Activated T-helper 2 cell treated with anti-CD3 and anti-CD28 coated beads, Interferon-gamma antibody, Interleukin-2, Interleukin-4, amounts not matched to agents 10 μg/mL and 5 μg/mL and 100 μg/mL, durations not matched to agents 14 hours and 24 hours and 36 hours (primary cell): ENCODE measurements at regions not wholly inside any gene's neighbourhood (a gene's known extent, or its start where the extent isn't known, plus 50 kb on each side); places are given as distances from the start of the nearest gene placed in this dataset.

Experiments used
- DNase-seq: peaks from one replicate; pipeline ENCODE4 v3.0.0; 2021; ENCODE audit warnings: low spot score
- H3K27ac Mint-ChIP-seq: one replicate; pipeline ENCODE4 v1.8.0; 2021; ENCODE audit warnings: mixed read lengths
- H3K27me3 Mint-ChIP-seq: one replicate; pipeline ENCODE4 v1.8.0; 2021; ENCODE audit warnings: low read depth, mixed read lengths
- H3K36me3 Mint-ChIP-seq: one replicate; pipeline ENCODE4 v1.8.0; 2021; ENCODE audit warnings: low read depth, mixed read lengths
- H3K4me1 Mint-ChIP-seq: one replicate; pipeline ENCODE4 v1.8.0; 2021; ENCODE audit warnings: low read depth, mixed read lengths
- H3K4me3 Mint-ChIP-seq: one replicate; pipeline ENCODE4 v1.8.0; 2021; ENCODE audit warnings: low read depth, mild to moderate bottlenecking, moderate library complexity, mixed read lengths
- H3K9me3 Mint-ChIP-seq: one replicate; pipeline ENCODE4 v1.8.0; 2021; ENCODE audit warnings: mixed read lengths
- intact Hi-C: fragments of 100-400 bp; cut with micrococcal nuclease; formaldehyde crosslinking; loops from one replicate; pipeline ENCODE4 v1.15.1; 2023

DNA sequence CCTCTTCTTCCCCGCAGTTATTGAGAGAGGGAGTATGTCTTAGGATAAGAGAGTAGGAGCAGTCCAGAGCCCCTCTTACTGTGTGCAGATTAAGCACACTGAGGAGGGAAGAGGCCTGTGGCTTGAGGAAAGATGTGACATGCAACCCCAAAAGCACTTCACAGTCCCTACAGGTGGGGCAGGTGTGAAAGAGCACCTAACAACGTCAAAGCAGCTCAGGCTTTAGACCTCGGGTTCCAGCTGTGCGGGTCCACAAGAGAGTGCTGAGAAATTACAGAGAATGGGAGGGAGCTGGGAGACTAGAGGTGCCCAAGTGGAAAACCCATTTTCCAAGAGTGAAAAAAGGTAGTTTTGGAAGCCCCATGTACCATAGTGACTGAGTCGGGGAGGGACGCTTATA, 127.6 kb downstream of the SLC25A47 start:
- H3K36me3 Mint-ChIP-seq: no peaks in the 10 kb centered on the region
- DNase-seq: no peak
- H3K9me3 Mint-ChIP-seq: no peaks in the 10 kb centered on the region
- peaks cover 9% of the 10 kb centered on the region for H3K4me1 Mint-ChIP-seq
- no peak overlapping the region for H3K27ac Mint-ChIP-seq
- peaks cover 3% of the 10 kb centered on the region for H3K27me3 Mint-ChIP-seq
- H3K4me3 Mint-ChIP-seq: no peak overlapping the region
- intact Hi-C loops: no loop called here

DNA sequence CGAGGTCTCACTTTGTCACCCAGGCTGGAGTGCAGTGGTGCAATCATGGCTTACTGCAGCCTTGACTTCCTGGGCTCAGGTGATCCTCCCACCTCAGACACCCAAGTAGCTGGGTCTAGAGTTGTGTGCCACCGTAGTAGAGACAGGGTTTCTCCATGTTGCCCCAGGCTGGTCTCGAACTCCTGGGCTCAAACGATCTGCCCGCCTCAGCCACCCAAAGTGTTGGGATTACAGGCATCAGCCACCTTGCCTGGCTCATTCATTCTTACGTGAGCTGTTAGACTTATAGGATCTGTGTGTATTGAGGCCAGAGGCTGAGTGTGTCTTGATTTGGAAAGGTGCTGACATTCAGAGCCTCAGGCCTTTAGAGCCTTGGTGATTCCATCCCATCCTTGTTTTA, 128.1 kb downstream of the SLC25A47 start:
- H3K27me3 Mint-ChIP-seq: peaks cover 4% of the 10 kb centered on the region
- DNase-seq: no peak
- H3K36me3 Mint-ChIP-seq: no peaks in the 10 kb centered on the region
- H3K4me1 Mint-ChIP-seq: peaks cover 9% of the 10 kb centered on the region
- no peak overlapping the region for H3K4me3 Mint-ChIP-seq
- no peaks in the 10 kb centered on the region for H3K9me3 Mint-ChIP-seq
- H3K27ac Mint-ChIP-seq: no peak overlapping the region
- intact Hi-C loops: no loop called here

DNA sequence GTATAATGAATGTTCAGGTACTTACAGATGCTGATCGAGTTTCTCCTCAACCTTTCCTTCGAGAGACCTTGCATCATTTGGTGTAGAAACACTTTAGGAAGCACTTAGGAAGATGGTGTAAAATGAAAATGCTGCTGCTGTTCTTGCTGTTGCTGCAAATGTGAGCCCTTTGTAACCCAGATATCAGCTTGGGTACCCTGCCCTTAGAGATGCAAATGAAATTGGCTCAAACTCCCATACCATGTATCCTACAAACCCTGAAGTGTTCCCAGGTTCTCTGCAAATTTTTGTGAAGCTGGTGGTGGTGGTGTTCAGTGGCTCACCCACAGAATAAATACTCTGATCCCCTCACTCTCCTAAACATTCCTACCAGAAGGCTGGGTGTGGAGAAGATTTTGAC, 130.8 kb downstream of the SLC25A47 start:
- H3K4me3 Mint-ChIP-seq: no peak overlapping the region
- peaks cover 11% of the 10 kb centered on the region for H3K27me3 Mint-ChIP-seq
- H3K36me3 Mint-ChIP-seq: no peaks in the 10 kb centered on the region
- intact Hi-C loops: no loop called here
- DNase-seq: no peak
- H3K4me1 Mint-ChIP-seq: no peaks in the 10 kb centered on the region
- H3K9me3 Mint-ChIP-seq: no peaks in the 10 kb centered on the region
- H3K27ac Mint-ChIP-seq: no peak overlapping the region

DNA sequence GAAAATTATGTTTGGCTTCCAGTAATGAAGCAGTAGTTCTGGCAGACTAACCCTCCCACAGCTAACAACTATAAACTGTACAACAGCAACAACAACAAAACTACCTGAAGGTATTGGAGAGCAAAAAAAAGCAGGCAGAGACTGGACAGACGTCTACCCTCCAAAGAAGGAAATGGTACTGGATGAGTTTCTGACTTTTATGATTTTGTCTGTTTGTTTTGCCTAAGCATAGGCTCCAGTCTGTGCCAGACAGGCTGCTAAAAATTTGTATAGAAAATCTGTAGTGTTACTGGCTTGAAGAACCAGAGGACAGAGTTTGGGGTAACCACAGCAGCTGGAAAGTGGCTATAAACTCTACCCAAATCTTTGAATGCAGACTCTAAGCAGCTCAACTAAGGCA, 131.3 kb downstream of the SLC25A47 start:
- Mint-ChIP-seq H3K9me3 (no peaks in the 10 kb centered on the region), H3K36me3 (no peaks in the 10 kb centered on the region), H3K4me1 (no peaks in the 10 kb centered on the region), H3K4me3 (no peak overlapping the region), H3K27me3 (peaks cover 11% of the 10 kb centered on the region), H3K27ac (no peak overlapping the region)
- DNase-seq: no peak
- intact Hi-C loops: no loop called here

DNA sequence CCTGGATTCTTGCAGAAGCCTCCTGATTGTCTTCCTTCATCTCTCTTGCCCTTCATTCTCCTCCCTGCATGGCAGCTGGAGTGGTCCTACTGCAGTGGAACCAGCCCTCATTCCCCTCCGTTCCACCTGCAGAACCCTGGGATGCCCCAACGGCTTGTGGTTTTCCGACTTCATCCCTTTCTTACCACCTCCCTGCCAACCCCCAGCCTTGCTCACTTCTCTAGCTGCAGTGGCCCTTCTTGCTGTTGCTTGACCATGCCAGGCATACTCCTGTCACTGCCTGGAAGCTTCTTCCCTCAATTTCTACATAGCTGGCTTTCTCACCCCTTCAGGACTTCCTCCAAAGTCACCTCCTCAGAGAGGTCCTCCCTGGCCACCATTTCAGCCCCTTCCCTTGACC, 123.3 kb downstream of the BEGAIN start:
- no peak overlapping the region for H3K27ac Mint-ChIP-seq
- H3K9me3 Mint-ChIP-seq: no peaks in the 10 kb centered on the region
- no peaks in the 10 kb centered on the region for H3K36me3 Mint-ChIP-seq
- H3K4me3 Mint-ChIP-seq: no peak overlapping the region
- intact Hi-C loops: no loop called here
- DNase-seq: no peak
- peaks cover 14% of the 10 kb centered on the region for H3K27me3 Mint-ChIP-seq
- no peaks in the 10 kb centered on the region for H3K4me1 Mint-ChIP-seq

DNA sequence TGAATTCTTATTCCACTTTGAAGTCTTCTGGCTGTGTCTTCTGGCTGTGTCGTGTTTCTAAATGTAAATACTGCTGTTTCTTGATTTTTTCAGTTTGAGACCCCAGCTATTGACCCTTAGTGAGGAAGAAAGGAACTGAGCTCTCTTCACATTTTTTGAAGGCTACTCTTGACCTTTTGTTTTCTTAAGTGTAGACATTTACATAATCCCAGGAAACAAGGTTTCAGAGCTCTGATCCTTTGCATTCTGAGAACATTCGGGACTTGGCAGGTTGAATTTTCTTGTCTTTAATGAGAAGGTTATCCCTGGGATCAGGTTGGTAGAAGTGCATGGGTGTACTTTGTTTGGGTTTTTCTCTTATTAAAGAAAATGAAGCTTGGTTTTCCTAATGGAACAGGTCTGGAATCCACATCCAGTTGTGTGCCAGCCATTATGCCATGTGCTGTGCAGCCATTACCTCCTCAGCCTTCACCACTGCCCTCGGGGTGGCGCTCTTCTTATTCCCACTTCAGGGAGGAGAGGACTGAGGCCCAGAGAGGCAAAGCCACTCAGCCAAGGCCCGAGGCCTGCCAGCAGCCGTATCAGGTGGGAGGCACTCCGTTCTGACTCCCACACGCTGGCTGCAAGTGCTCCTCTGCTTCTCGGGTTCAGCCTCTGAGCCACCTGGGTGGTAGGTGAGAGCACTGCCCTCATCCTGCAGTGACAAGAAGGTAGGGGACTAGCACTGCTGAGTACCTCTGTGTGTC, 120.9 kb downstream of the BEGAIN start:
- intact Hi-C loops: no loop called here
- no peak for DNase-seq
- Mint-ChIP-seq H3K4me3 (no peak overlapping the region), H3K27ac (no peak overlapping the region), H3K4me1 (peaks cover 5% of the 10 kb centered on the region), H3K27me3 (peaks cover 12% of the 10 kb centered on the region), H3K36me3 (no peaks in the 10 kb centered on the region), H3K9me3 (no peaks in the 10 kb centered on the region)

DNA sequence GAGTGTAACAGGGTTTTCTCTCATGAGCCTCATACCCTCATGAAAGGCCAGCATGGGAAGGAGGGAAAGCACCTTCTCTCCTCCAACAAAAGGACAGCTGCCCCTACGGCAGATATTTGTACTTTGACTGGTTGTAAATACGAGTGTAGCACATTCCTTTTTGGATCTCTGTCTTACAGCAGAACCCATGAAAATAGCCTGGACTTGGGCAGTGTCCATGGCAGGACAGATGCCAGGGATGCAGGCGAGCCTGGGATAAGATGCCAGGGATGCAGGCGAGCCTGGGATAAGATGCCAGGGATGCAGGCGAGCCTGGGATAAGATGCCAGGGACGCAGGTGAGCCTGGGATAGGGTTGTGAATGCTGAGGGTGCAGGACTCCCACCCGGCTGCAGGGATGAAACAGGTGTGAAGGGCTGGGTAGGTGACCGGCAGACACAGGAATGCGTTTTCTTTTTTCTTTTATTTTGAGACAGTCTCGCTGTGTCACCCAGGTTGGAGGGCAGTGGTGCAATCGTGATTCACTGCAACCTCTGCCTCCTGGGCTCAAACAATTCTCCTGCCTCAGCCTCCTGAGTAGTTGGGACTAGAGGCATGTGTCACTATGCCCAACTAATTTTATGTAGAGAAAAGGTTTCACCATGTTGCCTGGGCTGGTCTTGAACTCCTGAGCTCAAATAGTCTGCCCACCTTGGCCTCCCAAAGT, 120.0 kb downstream of the BEGAIN start:
- H3K27me3 Mint-ChIP-seq: peaks cover 12% of the 10 kb centered on the region
- no peaks in the 10 kb centered on the region for H3K36me3 Mint-ChIP-seq
- no peaks in the 10 kb centered on the region for H3K9me3 Mint-ChIP-seq
- H3K4me1 Mint-ChIP-seq: peaks cover 5% of the 10 kb centered on the region
- DNase-seq: no peak
- no peak overlapping the region for H3K4me3 Mint-ChIP-seq
- intact Hi-C loops: no loop called here
- H3K27ac Mint-ChIP-seq: no peak overlapping the region

DNA sequence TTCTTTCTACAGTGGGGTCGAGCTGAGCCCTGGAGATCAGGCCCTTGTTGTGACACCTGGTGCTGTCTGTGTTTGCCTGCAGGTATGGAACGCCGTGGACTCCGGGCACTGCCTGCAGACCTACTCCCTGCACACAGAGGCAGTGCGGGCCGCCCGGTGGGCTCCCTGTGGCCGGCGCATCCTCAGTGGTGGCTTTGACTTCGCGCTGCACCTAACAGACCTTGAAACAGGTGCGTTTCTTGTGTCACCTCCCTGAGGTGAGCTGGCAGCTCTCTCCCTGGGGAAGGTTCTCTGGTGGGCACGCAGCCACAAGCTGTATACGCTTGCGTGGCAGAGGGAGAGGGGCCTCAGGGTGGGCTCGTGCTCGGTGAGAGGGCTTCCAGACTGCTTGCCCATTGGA, 119.3 kb downstream of the BEGAIN start:
- no peak overlapping the region for H3K4me3 Mint-ChIP-seq
- intact Hi-C loops: no loop called here
- no peaks in the 10 kb centered on the region for H3K36me3 Mint-ChIP-seq
- H3K27me3 Mint-ChIP-seq: peaks cover 9% of the 10 kb centered on the region
- DNase-seq: no peak
- no peaks in the 10 kb centered on the region for H3K9me3 Mint-ChIP-seq
- H3K4me1 Mint-ChIP-seq: peaks cover 5% of the 10 kb centered on the region
- H3K27ac Mint-ChIP-seq: no peak overlapping the region

DNA sequence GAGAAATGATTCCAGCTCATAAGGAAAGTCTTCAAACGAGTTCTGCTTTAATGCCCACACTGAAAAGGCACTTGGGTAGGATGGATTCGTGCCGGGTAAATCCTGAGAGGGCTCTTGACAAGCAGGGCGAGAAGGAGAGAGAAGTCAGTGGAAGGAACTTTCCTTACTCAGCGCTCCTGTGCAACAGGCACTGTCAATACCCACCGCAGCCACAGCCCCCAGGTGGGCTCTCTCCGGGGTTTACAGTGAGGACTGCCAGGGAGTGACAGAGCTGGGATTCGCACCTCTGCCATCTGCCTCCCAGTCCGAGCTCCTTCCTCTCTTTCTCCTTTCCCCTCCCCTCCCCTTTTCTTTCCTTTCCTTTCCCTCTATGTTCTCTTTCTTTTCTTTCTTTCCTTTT, 118.7 kb downstream of the BEGAIN start:
- Mint-ChIP-seq H3K36me3 (no peaks in the 10 kb centered on the region), H3K4me3 (no peak overlapping the region)

DNA sequence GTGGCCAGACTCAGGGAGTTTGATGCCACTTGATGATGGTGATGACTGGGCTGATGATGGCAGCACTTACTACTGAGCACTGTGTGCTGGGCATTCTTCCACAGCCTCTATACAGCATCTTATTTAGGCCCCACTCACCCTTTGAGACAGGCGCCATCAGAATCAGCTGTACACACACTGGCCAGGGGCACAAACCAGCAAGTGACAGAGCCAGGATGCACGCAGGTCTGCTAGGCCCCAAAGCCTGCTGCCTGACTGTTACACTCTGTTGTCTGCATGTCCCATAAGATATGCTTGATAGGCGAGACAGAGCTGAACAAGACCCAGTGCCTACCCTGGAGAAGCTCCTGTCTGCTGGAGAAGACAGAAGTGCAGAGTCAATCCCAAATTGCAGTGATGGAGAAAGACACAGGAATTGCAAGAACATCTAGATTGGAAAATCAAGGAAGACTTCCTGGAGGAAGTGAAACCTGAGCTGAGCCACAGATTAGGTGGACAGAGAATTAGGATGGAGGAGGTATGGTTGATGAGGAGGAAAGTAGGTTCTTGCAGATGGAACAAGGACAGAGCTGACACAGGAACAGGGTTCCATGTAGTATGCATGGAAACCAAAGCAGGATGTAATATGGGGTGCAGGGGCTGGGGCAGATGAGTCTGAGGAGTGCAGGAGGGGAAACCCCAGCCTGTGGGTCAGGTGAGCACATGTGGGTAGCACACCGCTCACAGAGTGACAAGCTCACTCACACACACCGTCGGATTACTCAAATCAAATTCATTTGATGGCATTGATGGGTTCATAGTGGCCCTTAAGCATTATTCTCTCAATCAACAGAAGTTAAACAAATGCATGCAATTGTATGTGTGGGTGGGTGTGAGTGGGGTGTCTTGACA, 117.3 kb downstream of the BEGAIN start:
- no peak overlapping the region for H3K4me3 Mint-ChIP-seq
- H3K9me3 Mint-ChIP-seq: no peaks in the 10 kb centered on the region
- peaks cover 5% of the 10 kb centered on the region for H3K4me1 Mint-ChIP-seq
- H3K27ac Mint-ChIP-seq: no peak overlapping the region
- H3K27me3 Mint-ChIP-seq: no peaks in the 10 kb centered on the region
- no peak for DNase-seq
- intact Hi-C loops: no loop called here
- H3K36me3 Mint-ChIP-seq: no peaks in the 10 kb centered on the region

More for the DNA sequence above, 118.7 kb downstream of the BEGAIN start:
- intact Hi-C loops: no loop called here
- H3K4me1 Mint-ChIP-seq: peaks cover 5% of the 10 kb centered on the region
- peaks cover 7% of the 10 kb centered on the region for H3K27me3 Mint-ChIP-seq
- H3K9me3 Mint-ChIP-seq: no peaks in the 10 kb centered on the region
- no peak overlapping the region for H3K27ac Mint-ChIP-seq
- no peak for DNase-seq

DNA sequence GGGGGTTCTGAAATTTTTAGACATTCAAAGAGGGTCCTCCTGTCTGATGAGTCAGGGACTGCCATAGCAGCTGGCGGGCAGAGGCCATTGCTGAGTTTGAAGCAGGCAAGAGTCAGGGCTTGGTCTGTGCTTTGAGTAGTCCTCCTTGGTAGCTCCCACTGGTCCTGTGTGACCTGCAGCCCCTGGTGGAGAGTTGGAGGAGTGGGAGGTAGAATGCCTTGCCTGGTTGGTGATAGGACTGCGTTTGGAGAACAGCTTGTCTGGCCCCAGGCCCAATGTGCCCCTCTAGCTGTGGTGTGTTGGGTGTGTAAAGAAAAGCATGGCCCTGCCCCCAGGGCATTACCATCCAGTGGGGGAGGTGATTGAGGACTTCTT, 116.7 kb downstream of the BEGAIN start:
- no peak overlapping the region for H3K4me3 Mint-ChIP-seq
- DNase-seq: no peak
- H3K27ac Mint-ChIP-seq: no peak overlapping the region
- H3K9me3 Mint-ChIP-seq: no peaks in the 10 kb centered on the region
- H3K27me3 Mint-ChIP-seq: no peaks in the 10 kb centered on the region
- H3K36me3 Mint-ChIP-seq: no peaks in the 10 kb centered on the region
- intact Hi-C loops: no loop called here
- H3K4me1 Mint-ChIP-seq: peaks cover 5% of the 10 kb centered on the region

DNA sequence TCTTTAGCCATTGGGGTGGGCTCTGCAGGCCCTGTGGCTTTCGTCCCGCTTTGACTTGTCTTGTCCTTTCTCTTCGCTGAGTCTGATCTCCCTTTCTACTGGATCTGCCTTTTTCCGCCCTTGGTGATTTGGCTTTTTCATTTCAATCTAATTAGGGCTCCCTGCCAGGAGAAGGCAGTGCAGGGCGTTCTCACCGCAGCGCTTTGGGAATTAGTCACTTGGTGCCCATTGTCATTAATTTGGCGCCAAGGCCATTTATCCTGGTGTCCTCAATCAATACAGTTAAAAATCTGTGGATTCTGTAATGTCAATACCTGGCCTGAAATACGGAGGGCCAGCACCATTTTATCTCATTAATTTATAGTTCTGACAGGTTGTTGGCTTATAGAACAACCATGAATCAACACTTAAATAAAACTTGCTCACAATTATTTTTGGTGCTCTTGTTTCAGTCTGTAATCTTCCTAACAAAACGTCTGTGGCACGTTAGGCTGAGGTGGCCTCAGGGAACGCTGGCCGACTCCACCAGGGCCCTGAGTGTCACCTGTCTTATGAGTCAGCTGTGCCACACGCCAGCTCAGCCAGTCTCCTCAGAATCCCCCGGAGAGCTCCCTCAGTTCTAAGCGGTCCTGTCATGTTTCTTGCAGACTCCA, 115.7 kb downstream of the BEGAIN start:
- Mint-ChIP-seq H3K27me3 (no peaks in the 10 kb centered on the region), H3K9me3 (no peaks in the 10 kb centered on the region), H3K4me1 (peaks cover 5% of the 10 kb centered on the region), H3K36me3 (no peaks in the 10 kb centered on the region), H3K4me3 (no peak overlapping the region), H3K27ac (no peak overlapping the region)
- DNase-seq: no peak
- intact Hi-C loops: no loop called here
